OCI-M2 (cell line): ENCODE measurements at regions not wholly inside any gene's neighbourhood (a gene's known extent, or its start where the extent isn't known, plus 50 kb on each side); places are given as distances from the start of the nearest gene placed in this dataset.

Source experiments
- DNase-seq: peaks from one replicate; lab custom pipeline; 2025; ENCODE audit not compliant: unreplicated experiment; lab: John Stamatoyannopoulos, UW

DNA sequence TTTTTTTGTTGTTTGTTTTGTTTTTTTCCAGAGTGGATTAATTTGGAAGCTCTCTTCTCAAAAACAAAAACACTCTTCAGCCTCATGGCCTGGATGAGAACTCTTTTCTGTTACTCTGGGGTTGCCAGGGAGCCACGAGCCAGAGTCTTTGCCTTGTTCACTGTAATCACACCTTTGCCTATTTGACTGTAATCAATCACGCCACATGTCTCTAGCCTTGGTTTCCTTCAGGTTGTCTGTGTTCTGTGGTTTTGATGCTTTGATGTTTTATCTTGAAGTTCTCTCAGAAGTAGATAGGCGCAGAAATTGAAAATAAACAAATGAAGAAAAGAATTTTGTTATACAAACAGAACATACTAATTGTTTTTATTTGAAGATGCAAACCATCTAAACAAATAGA, 62.3 kb upstream of the IGF1R start:
- DNase-seq, result no peak

DNA sequence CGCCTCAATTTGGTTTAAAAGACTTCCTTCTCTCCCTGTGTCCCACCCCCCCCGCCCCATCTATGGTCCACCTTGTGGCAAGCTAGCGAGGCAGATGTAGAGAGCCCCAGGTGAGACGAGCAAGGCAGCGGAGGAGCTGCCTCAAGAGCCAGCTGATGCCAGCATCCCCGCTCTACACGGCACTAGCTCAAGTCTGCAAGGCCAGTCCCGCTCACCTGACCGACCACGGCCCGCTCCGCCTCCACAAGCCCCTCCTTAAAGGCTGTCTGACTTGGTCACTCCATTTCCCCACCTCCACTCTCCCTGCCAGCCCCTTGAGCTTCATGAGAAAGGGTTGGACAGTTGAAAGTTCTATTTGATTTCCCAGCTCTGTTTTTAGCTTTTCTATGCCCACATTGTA, 56.2 kb upstream of the IGF1R start:
- no peak for DNase-seq

DNA sequence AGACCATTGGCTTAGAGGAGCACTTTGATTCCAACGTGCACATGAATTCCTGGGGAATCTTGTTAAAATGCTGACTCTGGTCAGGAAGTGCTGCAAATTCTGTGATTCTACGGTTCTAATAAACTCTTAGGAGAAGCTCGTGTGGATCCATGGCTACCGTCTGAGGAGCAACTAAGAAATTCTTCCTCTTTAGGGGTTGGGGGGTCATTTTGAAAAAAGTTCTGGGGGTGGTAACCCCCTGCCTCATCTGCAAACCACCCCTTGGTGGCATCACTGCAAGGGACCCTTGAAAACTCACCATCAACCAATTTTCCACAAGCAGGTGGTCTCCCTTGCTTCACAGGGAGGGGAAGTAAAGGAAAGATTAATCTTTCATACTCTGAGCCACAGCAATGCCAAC, 52.2 kb upstream of the IGF1R start:
- no peak for DNase-seq

DNA sequence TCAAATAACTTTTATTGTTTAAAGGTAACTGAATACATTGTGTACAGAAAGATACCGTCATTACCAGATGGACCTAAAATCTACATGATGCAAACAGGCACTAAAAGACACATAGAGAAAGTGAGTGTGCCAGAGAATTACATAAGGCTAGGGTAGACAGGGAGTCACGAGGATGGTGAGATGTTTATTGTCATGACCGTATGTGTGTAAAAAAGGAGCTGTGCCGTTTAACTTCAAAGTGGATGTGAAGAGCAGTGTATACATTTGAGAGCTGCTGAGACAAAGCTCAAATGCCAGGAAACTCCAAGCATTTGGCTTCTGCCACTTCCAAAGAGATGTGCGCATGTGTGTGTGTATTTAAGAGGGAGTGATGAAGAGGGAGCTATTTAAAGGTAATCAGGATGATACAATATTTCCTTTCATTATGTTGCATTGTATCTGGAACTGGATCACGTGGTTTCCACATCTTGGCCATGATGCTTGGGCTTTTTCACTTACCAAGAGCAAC, 51.4 kb upstream of the IGF1R start:
- DNase-seq, result no peak

DNA sequence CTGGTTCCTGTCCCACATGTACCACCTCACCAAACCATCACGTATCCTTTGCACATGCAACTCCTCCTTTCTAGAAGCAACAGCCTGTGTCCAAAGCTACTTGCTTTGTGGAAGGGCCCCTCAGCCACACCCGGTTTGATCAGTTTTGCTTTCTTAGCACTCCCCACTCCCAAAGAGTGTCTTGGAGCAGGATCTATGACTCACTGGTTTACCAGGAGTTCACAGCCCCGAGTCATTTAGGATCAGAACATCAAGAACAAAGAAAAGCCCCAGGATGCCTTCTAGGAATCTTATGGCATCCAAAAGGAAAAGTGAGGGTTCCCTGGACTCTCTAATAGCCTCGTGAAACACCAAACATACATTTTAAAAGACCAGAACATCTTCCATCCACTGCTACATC, 50.7 kb upstream of the IGF1R start:
- DNase-seq, result no peak
